T-helper 17 cell (primary cell): ENCODE measurements at regions not wholly inside any gene's neighbourhood (a gene's known extent, or its start where the extent isn't known, plus 50 kb on each side); places are given as distances from the start of the nearest gene placed in this dataset.

Experiments used
- ATAC-seq: fragments of 150-1000 bp; cut with Tn5 transposase; 2 replicates; pipeline ENCODE4 v1.10.0; 2021; ENCODE audit warnings: mild to moderate bottlenecking, moderate library complexity
- DNase-seq, 3 donors: peaks; one replicate each; pipeline versions ENCODE4 v3.0.0 to v3.0.0-alpha.2; 2020 to 2021
- H3K9me3 ChIP-seq: one replicate; pipeline ENCODE4 v1.7.0; 2013; ENCODE audit warnings: low read length, mild to moderate bottlenecking; ENCODE audit not compliant: control insufficient read depth, poor library complexity, severe bottlenecking
- H3K27ac Mint-ChIP-seq: one replicate; pipeline ENCODE4 v1.8.0; 2022; ENCODE audit warnings: mild to moderate bottlenecking, moderate library complexity, mixed read lengths
- H3K27me3 Mint-ChIP-seq: one replicate; pipeline ENCODE4 v1.8.0; 2022; ENCODE audit warnings: mixed read lengths
- H3K36me3 Mint-ChIP-seq: one replicate; pipeline ENCODE4 v1.8.0; 2022; ENCODE audit warnings: low read depth, mixed read lengths
- H3K4me1 Mint-ChIP-seq: one replicate; pipeline ENCODE4 v1.8.0; 2022; ENCODE audit warnings: mild to moderate bottlenecking, mixed read lengths
- H3K4me3 Mint-ChIP-seq: one replicate; pipeline ENCODE4 v1.8.0; 2022; ENCODE audit warnings: mild to moderate bottlenecking, moderate library complexity, mixed read lengths

DNA sequence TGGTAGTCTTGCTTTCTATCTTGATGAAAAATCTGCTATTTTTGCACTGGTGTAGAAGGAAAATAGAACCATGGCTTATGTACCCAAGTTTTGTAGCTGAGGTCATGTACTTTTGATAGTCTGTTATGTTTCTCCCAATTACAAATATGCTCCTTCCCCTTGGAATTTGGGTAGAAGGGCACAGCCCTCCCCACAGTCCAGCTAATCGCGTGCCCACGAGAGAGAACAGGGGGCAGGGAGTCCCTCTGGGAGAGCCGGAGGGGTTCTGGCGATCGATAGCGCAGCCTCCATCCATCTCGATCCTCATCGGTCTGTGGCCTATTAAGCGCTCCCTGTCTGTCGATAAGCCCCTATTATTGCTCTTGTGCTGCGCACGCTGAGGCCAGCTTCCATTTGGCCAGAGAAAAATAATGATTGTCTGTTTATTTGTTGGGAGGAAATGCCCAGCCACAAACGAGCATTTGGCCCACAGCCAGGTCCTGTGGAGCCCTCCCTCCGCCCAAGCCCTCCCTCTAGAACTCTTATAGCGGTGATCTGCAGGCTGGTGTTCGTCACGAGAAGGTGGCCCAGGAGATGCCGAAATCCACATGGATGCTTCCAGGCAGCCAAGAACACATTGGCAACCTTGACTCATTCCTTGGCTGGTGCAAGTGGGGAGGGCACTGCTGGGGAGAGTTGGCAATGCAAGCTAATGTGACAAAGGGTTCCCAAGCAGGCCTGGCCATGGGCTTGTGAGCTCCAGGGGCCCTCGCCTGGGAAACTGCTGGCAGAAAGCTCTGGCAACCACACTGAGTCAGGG lies 134.7 kb upstream of the TNR start:
- Mint-ChIP-seq H3K4me3 (no peak overlapping the region), H3K27ac (no peak overlapping the region), H3K36me3 (no peaks in the 10 kb centered on the region), H3K4me1 (no peaks in the 10 kb centered on the region), H3K27me3 (peaks cover 18% of the 10 kb centered on the region)
- DNase-seq (no peak), ATAC-seq (no peak)
- H3K9me3 ChIP-seq, result no peaks in the 10 kb centered on the region

DNA sequence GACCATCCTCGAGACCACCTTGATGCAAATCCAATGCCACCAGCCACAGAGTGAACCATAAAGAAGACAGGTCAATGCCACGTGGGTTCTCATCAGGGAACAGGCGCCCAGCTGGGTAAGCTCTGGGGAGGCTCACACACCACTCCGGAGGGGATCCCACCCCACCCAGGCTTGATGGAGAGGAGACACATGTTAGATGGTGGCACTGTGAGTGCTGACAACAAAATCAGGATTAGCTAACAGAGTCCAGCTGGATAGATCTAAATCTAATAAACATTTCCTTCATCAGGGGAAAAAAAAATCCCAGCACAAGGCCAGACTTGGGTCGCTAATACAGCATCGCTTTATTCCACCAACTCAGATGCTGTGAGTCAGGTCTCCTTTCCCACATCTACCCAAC lies 132.2 kb upstream of the TNR start:
- Mint-ChIP-seq H3K36me3 (no peaks in the 10 kb centered on the region), H3K4me3 (no peak overlapping the region), H3K4me1 (no peaks in the 10 kb centered on the region), H3K27ac (no peak overlapping the region), H3K27me3 (peaks cover 21% of the 10 kb centered on the region)
- H3K9me3 ChIP-seq, result no peaks in the 10 kb centered on the region
- DNase-seq (no peak), ATAC-seq (no peak)

DNA sequence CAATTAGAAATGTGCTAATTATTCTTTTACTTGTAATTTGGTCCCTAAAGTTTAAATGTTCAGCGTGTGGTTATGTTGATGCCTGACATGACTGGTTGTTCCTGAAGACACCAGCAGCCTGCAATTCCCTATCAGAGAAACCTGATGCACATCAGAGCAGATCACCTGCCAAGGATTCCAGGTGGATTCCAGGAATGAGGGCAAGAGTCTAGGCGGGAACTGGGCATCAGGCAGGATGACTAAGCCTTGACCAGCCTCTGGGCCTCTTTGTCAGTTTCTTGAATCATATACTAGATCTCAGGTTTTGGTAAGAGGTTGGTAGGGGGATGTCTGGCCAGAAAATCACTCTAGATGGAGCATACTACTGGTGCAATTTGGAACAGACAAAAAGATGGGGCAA lies 130.7 kb upstream of the TNR start:
- H3K27me3 Mint-ChIP-seq, result peaks cover 21% of the 10 kb centered on the region
- ATAC-seq (no peak), DNase-seq (no peak)
- no peaks in the 10 kb centered on the region for H3K36me3 Mint-ChIP-seq
- H3K4me3 Mint-ChIP-seq, result no peak overlapping the region
- H3K9me3 ChIP-seq, result no peaks in the 10 kb centered on the region
- H3K27ac Mint-ChIP-seq, result no peak overlapping the region
- no peaks in the 10 kb centered on the region for H3K4me1 Mint-ChIP-seq

DNA sequence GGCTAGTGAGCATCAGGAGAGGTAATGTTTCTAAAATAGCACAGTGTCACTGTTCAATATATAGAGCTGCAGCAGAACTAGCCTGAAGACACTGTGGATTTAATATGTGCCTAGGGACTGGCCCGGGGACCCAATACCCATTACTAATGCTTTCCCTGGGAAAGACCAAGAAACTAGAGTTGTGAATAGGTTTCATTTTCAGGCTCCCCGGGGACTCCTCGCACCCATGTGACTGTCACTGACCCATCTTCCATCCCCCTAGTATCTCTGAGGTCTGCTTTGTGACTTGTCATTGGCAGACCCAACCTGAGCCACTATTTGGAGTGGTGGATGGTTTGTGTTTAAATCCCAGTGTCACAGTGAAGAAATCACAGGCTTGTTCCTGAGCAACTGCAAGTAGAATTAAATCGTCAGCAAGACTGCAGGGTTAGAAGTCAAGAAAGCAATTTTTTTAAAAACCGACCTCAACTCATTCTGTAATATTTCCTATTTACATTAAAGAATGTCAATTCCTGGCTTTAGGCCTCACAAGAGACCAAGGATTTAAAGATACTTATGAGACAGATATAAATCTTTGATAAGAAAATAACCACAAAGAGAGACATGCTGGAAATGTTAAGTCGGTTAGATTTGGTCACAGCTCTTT lies 130.0 kb upstream of the TNR start:
- no peak for ATAC-seq
- no peaks in the 10 kb centered on the region for H3K9me3 ChIP-seq
- no peak for DNase-seq
- no peak overlapping the region for H3K27ac Mint-ChIP-seq
- no peaks in the 10 kb centered on the region for H3K4me1 Mint-ChIP-seq
- peaks cover 18% of the 10 kb centered on the region for H3K27me3 Mint-ChIP-seq
- H3K4me3 Mint-ChIP-seq, result no peak overlapping the region
- no peaks in the 10 kb centered on the region for H3K36me3 Mint-ChIP-seq

DNA sequence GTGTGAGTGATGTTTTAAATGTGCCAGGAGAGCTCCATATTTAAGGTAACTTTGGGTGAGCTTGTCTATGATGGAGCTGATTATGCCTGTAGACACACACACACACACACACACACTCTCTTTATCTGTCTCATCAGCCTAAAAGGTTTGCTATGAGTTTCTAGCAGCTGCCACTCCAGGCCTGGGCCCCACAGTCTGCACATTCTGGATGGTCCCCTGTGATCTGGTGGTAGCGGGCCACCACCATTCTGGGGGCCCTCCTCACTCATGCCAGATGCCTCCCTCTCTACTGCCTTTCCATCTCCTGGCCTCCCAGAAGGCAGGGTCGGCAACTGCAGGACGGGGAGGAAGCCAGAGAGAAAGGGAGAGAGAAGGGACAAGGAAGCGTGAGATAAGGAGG lies 129.2 kb upstream of the TNR start:
- Mint-ChIP-seq H3K4me3 (no peak overlapping the region), H3K27ac (no peak overlapping the region), H3K36me3 (no peaks in the 10 kb centered on the region), H3K27me3 (peaks cover 15% of the 10 kb centered on the region), H3K4me1 (no peaks in the 10 kb centered on the region)
- H3K9me3 ChIP-seq, result no peaks in the 10 kb centered on the region
- ATAC-seq, result no peak
- no peak for DNase-seq

DNA sequence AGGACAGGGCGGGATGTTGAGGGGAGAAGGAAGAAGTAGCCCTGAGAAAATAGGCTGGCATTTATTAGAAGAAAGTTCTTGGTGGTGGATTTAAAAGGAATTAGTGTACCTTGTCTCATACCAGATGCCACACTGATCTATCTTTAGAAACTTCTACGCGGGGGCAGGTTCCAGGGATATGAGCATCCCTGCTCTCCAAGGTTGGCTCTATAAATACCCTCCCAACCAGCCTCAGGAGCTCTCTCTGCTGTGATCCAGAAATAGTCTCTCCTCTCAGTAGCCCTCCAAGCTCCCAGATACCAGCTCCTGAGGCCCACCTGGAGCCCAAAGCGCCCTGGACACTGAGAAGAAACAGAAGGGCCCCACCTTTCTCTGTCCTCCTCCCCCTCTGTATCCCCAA lies 128.3 kb upstream of the TNR start:
- no peaks in the 10 kb centered on the region for H3K9me3 ChIP-seq
- H3K27me3 Mint-ChIP-seq, result peaks cover 12% of the 10 kb centered on the region
- H3K27ac Mint-ChIP-seq, result no peak overlapping the region
- H3K4me1 Mint-ChIP-seq, result no peaks in the 10 kb centered on the region
- ATAC-seq, result no peak
- H3K4me3 Mint-ChIP-seq, result no peak overlapping the region
- no peaks in the 10 kb centered on the region for H3K36me3 Mint-ChIP-seq
- DNase-seq, result no peak

DNA sequence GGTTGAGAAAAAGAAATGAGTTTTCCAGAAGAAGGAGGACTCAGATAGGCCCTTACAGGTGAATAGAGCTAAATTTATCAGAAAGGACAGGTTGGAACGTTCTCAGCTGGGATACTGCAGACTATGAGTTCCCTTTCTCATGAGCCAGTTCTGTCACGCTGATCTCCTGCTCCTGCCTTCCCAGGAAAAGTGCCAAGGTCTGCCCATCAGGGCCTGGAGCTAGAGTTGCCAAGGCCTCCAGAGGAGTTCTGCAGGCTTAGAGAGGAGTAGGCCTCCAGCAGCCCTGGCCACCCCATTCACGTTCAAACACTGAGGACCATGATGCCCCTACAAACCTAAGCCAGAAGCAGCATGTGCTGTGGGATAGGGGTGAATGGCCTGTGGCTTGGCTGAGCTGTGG lies 126.8 kb upstream of the TNR start:
- no peaks in the 10 kb centered on the region for H3K9me3 ChIP-seq
- no peaks in the 10 kb centered on the region for H3K36me3 Mint-ChIP-seq
- no peak overlapping the region for H3K27ac Mint-ChIP-seq
- DNase-seq (no peak), ATAC-seq (no peak)
- no peak overlapping the region for H3K4me3 Mint-ChIP-seq
- H3K27me3 Mint-ChIP-seq, result peaks cover 14% of the 10 kb centered on the region
- H3K4me1 Mint-ChIP-seq, result no peaks in the 10 kb centered on the region

DNA sequence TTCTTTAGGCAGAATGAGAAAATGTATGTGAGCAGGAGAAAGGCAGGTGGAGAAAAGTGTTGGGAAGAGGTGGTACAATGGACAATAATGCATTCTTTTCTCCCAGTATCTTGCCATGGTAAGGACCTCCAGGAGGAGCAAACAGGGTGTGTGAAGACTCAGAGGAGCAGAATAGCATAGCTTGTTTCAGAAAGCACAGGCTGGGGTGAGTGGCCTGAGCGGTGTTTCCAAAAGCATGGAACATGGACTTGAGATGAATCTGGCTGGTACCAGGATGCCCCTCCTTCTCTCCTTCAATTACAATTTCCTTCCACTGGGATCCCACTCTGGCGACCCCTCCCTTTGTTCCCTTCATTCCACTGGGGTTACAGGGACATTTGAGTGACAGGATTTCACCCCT lies 123.4 kb upstream of the TNR start:
- ATAC-seq (no peak), DNase-seq (no peak)
- Mint-ChIP-seq H3K27me3 (peaks cover 24% of the 10 kb centered on the region), H3K36me3 (no peaks in the 10 kb centered on the region), H3K4me3 (no peak overlapping the region), H3K4me1 (peaks cover 2% of the 10 kb centered on the region), H3K27ac (no peak overlapping the region)
- no peaks in the 10 kb centered on the region for H3K9me3 ChIP-seq

DNA sequence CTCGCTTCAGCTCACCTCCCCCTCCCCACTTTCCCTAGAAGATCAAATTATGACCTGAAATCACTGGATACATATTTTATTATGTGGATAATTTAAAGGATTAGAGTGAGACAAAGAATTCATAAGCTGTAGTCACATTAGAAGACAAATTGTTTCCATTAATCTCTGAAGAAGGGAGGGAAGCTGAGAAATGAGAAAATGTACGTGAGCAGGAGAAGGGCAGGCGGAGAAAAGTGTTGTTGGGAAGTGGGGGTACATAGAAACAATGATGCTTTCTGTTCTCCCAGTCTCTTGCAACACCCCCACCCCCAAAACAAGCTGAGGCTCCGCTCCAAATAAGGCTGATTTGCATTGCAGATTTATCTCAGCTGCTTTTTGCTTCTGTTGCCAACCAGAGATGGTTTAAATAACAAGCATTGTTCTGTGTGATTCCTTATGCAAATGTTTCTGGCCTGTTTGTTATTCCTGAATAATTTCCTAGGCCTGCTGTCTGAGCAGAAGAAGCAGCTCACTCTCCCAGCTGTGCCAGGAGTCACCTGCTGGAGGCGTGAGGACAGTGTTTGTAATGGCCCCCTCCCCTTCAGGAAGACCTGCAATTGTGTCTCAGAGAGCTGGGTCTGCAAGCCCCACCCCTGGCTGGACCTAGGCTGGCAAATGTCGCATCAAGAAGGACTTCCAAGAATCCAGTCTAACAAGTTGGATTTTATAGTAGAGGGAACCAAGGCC lies 121.8 kb upstream of the TNR start:
- ATAC-seq, result no peak
- Mint-ChIP-seq H3K4me3 (no peak overlapping the region), H3K36me3 (no peaks in the 10 kb centered on the region), H3K27me3 (peaks cover 26% of the 10 kb centered on the region), H3K27ac (no peak overlapping the region), H3K4me1 (peaks cover 2% of the 10 kb centered on the region)
- DNase-seq, result no peak
- H3K9me3 ChIP-seq, result no peaks in the 10 kb centered on the region

DNA sequence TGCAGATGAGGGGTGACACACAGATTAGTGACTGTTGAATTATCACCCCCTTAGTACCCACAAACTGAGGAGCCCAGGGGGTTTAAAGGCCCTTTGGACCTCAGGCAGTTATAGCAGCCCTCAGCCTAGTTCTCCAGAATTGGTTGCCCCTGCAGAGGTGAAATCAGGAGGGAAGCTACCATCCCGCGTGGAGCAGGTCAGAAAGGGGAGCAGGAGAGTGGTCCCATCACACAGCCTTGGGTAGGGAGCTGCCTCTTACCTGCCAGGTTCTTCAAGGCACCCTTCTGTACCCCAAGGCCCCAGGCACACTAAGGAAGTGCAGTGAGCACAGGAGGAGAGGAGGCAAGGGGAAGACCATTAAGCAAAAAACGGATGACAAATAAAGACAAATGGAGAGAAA lies 121.2 kb upstream of the TNR start:
- H3K27ac Mint-ChIP-seq, result no peak overlapping the region
- H3K27me3 Mint-ChIP-seq, result peaks cover 28% of the 10 kb centered on the region
- ATAC-seq, result no peak

DNA sequence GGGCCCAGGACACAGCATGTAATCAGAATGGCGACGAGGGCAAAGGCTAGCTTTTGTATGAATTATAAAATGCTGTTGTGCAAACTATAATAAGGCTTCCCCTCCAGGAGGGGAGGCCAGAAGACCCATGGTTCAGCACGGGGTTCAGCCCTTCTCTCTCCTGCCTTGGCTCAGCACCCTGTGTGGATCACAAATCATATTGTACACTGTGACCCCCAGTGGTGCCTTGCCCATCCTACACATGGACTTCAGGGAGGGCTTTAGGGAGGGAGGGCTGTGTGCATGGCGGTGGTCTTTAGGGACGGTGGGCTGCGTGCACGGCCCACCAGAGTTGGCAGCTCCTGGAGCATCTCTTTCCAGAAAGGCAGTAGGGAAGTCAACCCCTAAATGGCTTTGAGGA lies 120.8 kb upstream of the TNR start:
- H3K9me3 ChIP-seq, result no peaks in the 10 kb centered on the region
- no peaks in the 10 kb centered on the region for H3K36me3 Mint-ChIP-seq
- no peak overlapping the region for H3K27ac Mint-ChIP-seq
- peaks cover 2% of the 10 kb centered on the region for H3K4me1 Mint-ChIP-seq
- no peak for DNase-seq
- H3K27me3 Mint-ChIP-seq, result peaks cover 32% of the 10 kb centered on the region
- no peak overlapping the region for H3K4me3 Mint-ChIP-seq
- ATAC-seq, result no peak

More for the DNA sequence above, 121.2 kb upstream of the TNR start:
- DNase-seq, result no peak
- no peaks in the 10 kb centered on the region for H3K9me3 ChIP-seq
- Mint-ChIP-seq H3K4me1 (peaks cover 2% of the 10 kb centered on the region), H3K36me3 (no peaks in the 10 kb centered on the region), H3K4me3 (no peak overlapping the region)

DNA sequence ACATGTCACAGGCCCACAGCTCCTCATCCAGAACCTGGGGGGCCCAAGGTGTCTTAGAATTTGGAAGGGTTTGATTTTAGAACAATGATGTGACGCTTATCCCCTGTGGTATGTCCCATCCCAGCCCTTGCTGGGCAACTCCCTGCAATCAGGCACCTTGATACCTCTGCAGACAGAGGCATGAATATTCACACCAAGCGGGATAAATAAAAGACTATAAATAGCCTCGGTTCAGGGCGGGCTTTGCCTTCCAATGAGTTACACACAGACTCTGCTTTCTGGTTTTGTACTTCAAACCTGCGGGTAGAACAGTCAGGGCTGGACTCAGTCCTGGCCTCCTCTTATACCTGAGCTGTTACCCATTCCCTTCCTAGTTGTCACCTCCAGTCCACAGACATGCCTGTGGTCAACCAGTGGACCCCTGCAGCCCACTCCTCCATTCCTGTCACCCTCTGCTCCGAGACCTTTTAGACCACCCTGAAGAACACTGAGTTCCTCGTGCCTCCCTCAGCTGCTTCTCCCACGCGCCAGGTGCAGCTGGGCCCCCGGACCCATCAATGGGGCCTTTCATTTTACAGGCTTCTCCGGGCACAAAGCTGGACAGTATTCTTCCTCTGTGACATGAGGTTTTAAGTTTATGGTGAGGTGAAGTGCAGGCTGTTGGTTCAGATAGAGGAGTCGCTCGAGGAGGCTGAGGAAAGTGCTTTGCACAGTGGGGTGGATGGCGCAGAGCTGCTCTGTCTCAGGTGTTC lies 120.1 kb upstream of the TNR start:
- no peaks in the 10 kb centered on the region for H3K36me3 Mint-ChIP-seq
- peaks cover 2% of the 10 kb centered on the region for H3K4me1 Mint-ChIP-seq
- no peak overlapping the region for H3K27ac Mint-ChIP-seq
- H3K27me3 Mint-ChIP-seq, result peaks cover 38% of the 10 kb centered on the region
- no peaks in the 10 kb centered on the region for H3K9me3 ChIP-seq
- no peak for ATAC-seq
- no peak for DNase-seq
- H3K4me3 Mint-ChIP-seq, result no peak overlapping the region

DNA sequence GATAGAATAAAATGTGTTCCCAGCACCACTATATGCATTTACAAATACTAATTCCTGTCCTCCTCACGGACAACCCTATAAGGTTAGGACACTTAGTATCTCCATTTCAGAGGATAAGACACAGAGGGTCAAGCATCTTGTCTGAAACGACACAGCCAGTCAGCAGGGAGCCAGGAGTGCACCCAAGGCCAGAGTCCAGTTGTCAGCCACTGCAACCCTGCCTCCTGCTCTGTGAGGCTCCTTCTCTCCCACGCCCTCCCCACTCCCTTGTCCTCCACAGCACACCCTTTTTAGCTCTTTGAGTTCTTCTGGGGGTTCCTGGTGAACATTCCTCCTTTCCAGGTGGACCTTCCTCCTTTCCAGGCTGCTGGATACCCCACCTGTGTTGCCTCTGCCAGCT lies 119.0 kb upstream of the TNR start:
- Mint-ChIP-seq H3K4me3 (no peak overlapping the region), H3K4me1 (peaks cover 2% of the 10 kb centered on the region), H3K36me3 (no peaks in the 10 kb centered on the region), H3K27ac (no peak overlapping the region), H3K27me3 (peaks cover 39% of the 10 kb centered on the region)
- H3K9me3 ChIP-seq, result no peaks in the 10 kb centered on the region
- ATAC-seq (no peak), DNase-seq (no peak)
